Rectal smooth muscle tissue (tissue), 1 donor: ENCODE measurements at regions not wholly inside any gene's neighbourhood (a gene's known extent, or its start where the extent isn't known, plus 50 kb on each side); places are given as distances from the start of the nearest gene placed in this dataset.
"Not testable (repeated sequence)": the region's sequence is repeated elsewhere in the genome, so short reads cannot be mapped to it uniquely, and the experiment has no call there.

Experiments used
- H3K27ac ChIP-seq: one replicate; pipeline ENCODE4 v1.7.0; 2013; ENCODE audit warnings: low read depth, low read length, inconsistent platforms
- H3K27me3 ChIP-seq: one replicate; pipeline ENCODE4 v1.7.0; 2013; ENCODE audit warnings: low read length; ENCODE audit not compliant: control insufficient read depth, insufficient read depth
- H3K36me3 ChIP-seq: one replicate; pipeline ENCODE4 v1.7.0; 2013; ENCODE audit warnings: low read length; ENCODE audit not compliant: control insufficient read depth, insufficient read depth
- H3K4me1 ChIP-seq: one replicate; pipeline ENCODE4 v1.7.0; 2013; ENCODE audit warnings: low read length; ENCODE audit not compliant: control insufficient read depth, insufficient read depth
- H3K4me3 ChIP-seq: one replicate; pipeline ENCODE4 v1.7.0; 2013; ENCODE audit warnings: low read length
- H3K9ac ChIP-seq: one replicate; pipeline ENCODE4 v1.7.0; 2013; ENCODE audit warnings: low read length

GRCh38 chr9:63333083-63333482, 1951.9 kb downstream of the FOXD4L5 start:
- H3K27ac ChIP-seq, H3K36me3 ChIP-seq, H3K9ac ChIP-seq, H3K27me3 ChIP-seq, H3K4me3 ChIP-seq, H3K4me1 ChIP-seq: not testable (repeated sequence)

GRCh38 chr9:63328313-63328712, 1956.7 kb downstream of the FOXD4L5 start:
- not testable (repeated sequence) for H3K36me3 ChIP-seq, H3K4me3 ChIP-seq, H3K27ac ChIP-seq, H3K27me3 ChIP-seq, H3K9ac ChIP-seq, H3K4me1 ChIP-seq

GRCh38 chr9:63327211-63327610, 1957.8 kb downstream of the FOXD4L5 start:
- not testable (repeated sequence) for H3K9ac ChIP-seq, H3K27ac ChIP-seq, H3K27me3 ChIP-seq, H3K36me3 ChIP-seq, H3K4me3 ChIP-seq, H3K4me1 ChIP-seq

GRCh38 chr9:63326665-63327064, 1958.3 kb downstream of the FOXD4L5 start:
- H3K4me3 ChIP-seq, H3K27me3 ChIP-seq, H3K27ac ChIP-seq, H3K4me1 ChIP-seq, H3K36me3 ChIP-seq, H3K9ac ChIP-seq: not testable (repeated sequence)

DNA sequence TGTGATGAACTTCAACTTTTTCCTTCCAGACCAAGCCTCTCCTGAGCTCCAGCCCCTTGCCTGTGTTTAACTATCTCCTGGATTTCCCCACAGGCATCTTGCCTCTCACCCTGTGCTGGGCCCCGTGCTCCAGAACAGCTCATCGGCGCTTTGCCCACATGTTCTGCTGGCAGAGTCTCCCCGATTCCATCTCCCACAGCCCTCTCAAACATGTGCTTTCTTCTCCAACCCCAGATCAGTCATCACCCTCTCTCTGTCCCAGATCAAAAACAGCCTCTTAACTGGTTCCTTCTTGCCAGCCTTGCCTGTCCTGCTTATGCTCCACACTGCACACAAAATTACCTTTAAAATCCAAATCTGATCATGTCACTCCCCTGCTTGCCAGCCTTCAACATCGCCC, 1959.3 kb downstream of the FOXD4L5 start:
- not testable (repeated sequence) for H3K4me1 ChIP-seq, H3K36me3 ChIP-seq, H3K27ac ChIP-seq, H3K27me3 ChIP-seq, H3K9ac ChIP-seq, H3K4me3 ChIP-seq

DNA sequence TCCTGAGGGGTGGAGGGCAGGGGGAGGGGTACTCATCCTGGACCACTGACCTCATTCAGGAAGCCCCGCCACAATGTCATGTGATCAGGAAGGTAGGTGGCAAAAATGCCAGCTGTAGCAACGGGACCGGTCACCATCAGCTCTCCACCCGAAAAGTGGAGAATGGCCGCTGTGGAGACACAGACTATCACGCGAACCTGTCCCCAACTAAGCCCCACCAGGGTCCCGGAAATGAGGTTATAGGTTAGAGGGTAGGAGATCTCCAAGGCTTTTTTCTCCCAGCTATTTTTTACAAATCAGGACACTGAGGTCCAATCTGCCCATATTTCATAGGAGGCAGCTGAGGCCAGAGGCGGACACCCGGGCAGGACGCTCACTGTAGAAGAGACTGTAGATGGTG, 1966.9 kb downstream of the FOXD4L5 start:
- H3K27me3 ChIP-seq, H3K4me1 ChIP-seq, H3K27ac ChIP-seq, H3K4me3 ChIP-seq, H3K9ac ChIP-seq, H3K36me3 ChIP-seq: not testable (repeated sequence)

DNA sequence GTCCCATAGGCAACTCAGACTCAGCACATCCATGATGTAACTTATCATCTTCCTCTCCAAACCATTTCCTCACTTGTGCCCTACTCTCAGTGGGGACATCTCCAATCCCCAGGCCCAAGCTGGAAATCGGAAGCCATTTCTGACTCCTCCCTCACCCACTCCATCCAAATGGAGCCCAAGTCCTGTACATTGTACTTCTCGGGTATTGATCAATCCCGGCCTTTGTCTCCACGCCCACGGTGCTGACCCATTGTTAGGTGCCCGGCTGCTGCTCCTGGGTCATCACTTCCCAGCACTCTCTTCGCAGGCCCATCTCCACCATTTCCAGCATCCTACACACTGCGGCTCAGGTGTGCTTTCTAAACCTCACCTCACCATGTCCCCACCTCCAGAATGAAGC, 1969.6 kb downstream of the FOXD4L5 start:
- not testable (repeated sequence) for H3K27ac ChIP-seq, H3K4me3 ChIP-seq, H3K27me3 ChIP-seq, H3K36me3 ChIP-seq, H3K4me1 ChIP-seq, H3K9ac ChIP-seq

- not testable (repeated sequence) for H3K4me3 ChIP-seq, H3K4me1 ChIP-seq, H3K27ac ChIP-seq
Measured at GRCh38 chr9:63296848-63297247, 1988.2 kb downstream of the FOXD4L5 start.

GRCh38 chr9:63296366-63296765, 1988.6 kb downstream of the FOXD4L5 start:
- H3K4me3 ChIP-seq, H3K36me3 ChIP-seq, H3K27ac ChIP-seq, H3K4me1 ChIP-seq, H3K9ac ChIP-seq, H3K27me3 ChIP-seq: not testable (repeated sequence)

More at GRCh38 chr9:63296848-63297247, 1988.2 kb downstream of the FOXD4L5 start:
- H3K36me3 ChIP-seq, H3K9ac ChIP-seq, H3K27me3 ChIP-seq: not testable (repeated sequence)

DNA sequence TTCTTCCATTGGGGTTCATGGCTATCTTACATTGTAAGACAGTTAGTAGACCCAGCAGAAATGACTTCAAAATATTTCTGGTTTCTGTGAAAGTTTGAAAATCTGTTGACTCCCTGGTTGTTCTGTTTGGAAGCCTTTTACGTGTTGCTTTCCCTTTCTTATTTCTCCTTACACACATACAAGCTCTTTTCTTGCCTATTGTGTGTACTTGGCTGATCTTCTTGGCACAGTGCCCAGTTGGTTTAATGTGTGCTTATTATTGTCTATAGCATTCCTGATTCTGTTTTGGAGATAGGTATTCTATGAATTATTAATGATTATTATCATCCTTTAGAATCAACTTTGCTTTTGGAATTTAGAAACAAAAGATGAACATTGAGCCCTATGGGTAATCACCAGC, 1995.0 kb downstream of the FOXD4L5 start:
- H3K27ac ChIP-seq, H3K9ac ChIP-seq, H3K4me1 ChIP-seq, H3K36me3 ChIP-seq, H3K4me3 ChIP-seq, H3K27me3 ChIP-seq: not testable (repeated sequence)
